PC-9 (cell line): ENCODE measurements at regions not wholly inside any gene's neighbourhood (a gene's known extent, or its start where the extent isn't known, plus 50 kb on each side); places are given as distances from the start of the nearest gene placed in this dataset.

Source experiments
- BruUV-seq: library from RNA; stranded (reverse); fragments of 400-500 nt; replicated peaks from 2 replicates; lab custom pipeline; 2021; lab: Mats Ljungman, UMichigan
- CTCF ChIA-PET: fragments of 300-600 bp; sonication (Branson Sonifier 250); formaldehyde crosslinking; loops from one replicate; lab custom pipeline; 2022; ENCODE audit warnings: antibody characterized with exemption; lab: Charles Lee
- POLR2A ChIA-PET: fragments of 300-600 bp; sonication (Branson Sonifier 250); formaldehyde crosslinking; loops from one replicate; lab custom pipeline; 2022; ENCODE audit warnings: antibody characterized with exemption; ENCODE audit not compliant: unreplicated experiment; lab: Charles Lee
- DNase-seq, 2 experiments: peaks; one replicate each; pipeline versions ENCODE4 v3.0.0 to v3.0.0-alpha.2; 2015 to 2022; ENCODE audit warnings: mixed read lengths in 1 of 2
- H2AFZ ChIP-seq: fragments of 200-600 bp; sonication (generic); 2 replicates; pipeline ENCODE4 v1.8.1; 2017; ENCODE audit warnings: antibody characterized with exemption
- H3F3A ChIP-seq: fragments of 200-600 bp; sonication (generic); 2 replicates; pipeline ENCODE4 v1.8.1; 2017; ENCODE audit warnings: antibody characterized with exemption, mild to moderate bottlenecking, low read depth; ENCODE audit not compliant: insufficient read depth
- H3K27ac ChIP-seq: fragments of 200-600 bp; sonication (generic); 2 replicates; pipeline ENCODE4 v1.6.1; 2016; ENCODE audit warnings: mixed run types
- H3K27me3 ChIP-seq: fragments of 200-600 bp; sonication (generic); 2 replicates; pipeline ENCODE4 v1.6.1; 2016; ENCODE audit warnings: low read depth, mixed run types; ENCODE audit not compliant: insufficient read depth
- H3K36me3 ChIP-seq: fragments of 200-600 bp; sonication (generic); 2 replicates; pipeline ENCODE4 v1.6.1; 2016; ENCODE audit warnings: low read depth, mixed run types
- H3K4me1 ChIP-seq: fragments of 200-600 bp; sonication (generic); replicated peaks from 2 replicates; pipeline ENCODE4 v1.6.1; 2016; ENCODE audit warnings: mixed run types; ENCODE audit not compliant: insufficient read depth
- H3K4me2 ChIP-seq: fragments of 200-600 bp; sonication (generic); 2 replicates; pipeline ENCODE4 v1.6.1; 2017; ENCODE audit warnings: mixed run types
- H3K4me3 ChIP-seq: fragments of 200-600 bp; sonication (generic); 2 replicates; pipeline ENCODE4 v1.6.1; 2016; ENCODE audit warnings: mixed run types
- H3K79me2 ChIP-seq: fragments of 200-600 bp; sonication (generic); 2 replicates; pipeline ENCODE4 v1.6.1; 2017; ENCODE audit warnings: low read depth, mixed run types
- H3K9me2 ChIP-seq: fragments of 200-600 bp; sonication (generic); 2 replicates; pipeline ENCODE4 v1.8.1; 2017; ENCODE audit warnings: mild to moderate bottlenecking; ENCODE audit not compliant: insufficient read depth
- H3K9me3 ChIP-seq: fragments of 200-600 bp; sonication (generic); 2 replicates; pipeline ENCODE4 v1.8.1; 2016; ENCODE audit warnings: low read depth; ENCODE audit not compliant: insufficient read depth
- H4K20me1 ChIP-seq: fragments of 200-600 bp; sonication (generic); 2 replicates; pipeline ENCODE4 v1.8.1; 2017; ENCODE audit not compliant: insufficient read depth
- EZH2 ChIP-seq: fragments of 200-600 bp; sonication (generic); IDR thresholded peaks from 2 replicates; pipeline ENCODE4 v1.8.0; 2017; ENCODE audit warnings: antibody characterized with exemption, low read depth
- intact Hi-C: fragments of 100-400 bp; cut with micrococcal nuclease; formaldehyde crosslinking; loops from one replicate; pipeline ENCODE4 v1.10.0; 2022; ENCODE audit not compliant: unreplicated experiment
- TF ChIP-seq, protein P1 (sequence below): fragments of 200-600 bp; sonication (generic); conservative IDR thresholded peaks from 2 replicates; pipeline ENCODE4 v1.6.1; 2017; ENCODE audit warnings: mixed run types, antibody characterized with exemption, mild to moderate bottlenecking, moderate library complexity

DNA sequence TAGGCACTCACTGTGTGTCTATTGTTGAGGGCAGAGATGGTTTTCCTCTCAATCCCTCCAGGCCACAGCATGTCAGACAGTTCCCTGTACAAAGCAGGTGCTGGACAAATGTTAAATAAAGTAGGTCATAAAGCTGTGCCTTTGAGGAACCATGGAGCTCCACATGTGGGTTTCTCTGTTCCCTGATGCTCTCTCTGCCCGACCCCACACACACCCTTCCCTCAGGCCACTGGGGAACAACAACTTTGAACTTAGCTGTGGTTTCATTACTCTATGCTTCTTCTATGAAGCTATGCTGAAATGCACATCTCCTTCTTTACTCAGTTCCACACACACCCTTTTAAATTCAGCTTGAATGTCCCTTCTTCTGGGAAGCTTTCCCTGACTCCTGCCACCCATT, 415.3 kb downstream of the HRH4 start:
- BruUV-seq = no TSS peak
- Histone ChIP-seq H4K20me1 (no peaks in the 10 kb centered on the region), H2AFZ (no peak overlapping the region), H3K4me3 (no peak overlapping the region), H3K79me2 (no peaks in the 10 kb centered on the region), H3K27me3 (0 out of 2 replicates have a peak, but pooled peaks cover 3% of the 10 kb centered on the region), H3K27ac (no peak overlapping the region), H3K9me3 (no peaks in the 10 kb centered on the region), H3K36me3 (no peaks in the 10 kb centered on the region), H3K9me2 (no peaks in the 10 kb centered on the region), H3F3A (no peaks in the 10 kb centered on the region), H3K4me1 (no peaks in the 10 kb centered on the region), H3K4me2 (no peak overlapping the region)
- intact Hi-C loops = no loop called here
- DNase-seq = no peak
- POLR2A ChIA-PET = no interaction called here
- no peak for TF ChIP-seq EZH2
- TF ChIP-seq, protein P1, sequence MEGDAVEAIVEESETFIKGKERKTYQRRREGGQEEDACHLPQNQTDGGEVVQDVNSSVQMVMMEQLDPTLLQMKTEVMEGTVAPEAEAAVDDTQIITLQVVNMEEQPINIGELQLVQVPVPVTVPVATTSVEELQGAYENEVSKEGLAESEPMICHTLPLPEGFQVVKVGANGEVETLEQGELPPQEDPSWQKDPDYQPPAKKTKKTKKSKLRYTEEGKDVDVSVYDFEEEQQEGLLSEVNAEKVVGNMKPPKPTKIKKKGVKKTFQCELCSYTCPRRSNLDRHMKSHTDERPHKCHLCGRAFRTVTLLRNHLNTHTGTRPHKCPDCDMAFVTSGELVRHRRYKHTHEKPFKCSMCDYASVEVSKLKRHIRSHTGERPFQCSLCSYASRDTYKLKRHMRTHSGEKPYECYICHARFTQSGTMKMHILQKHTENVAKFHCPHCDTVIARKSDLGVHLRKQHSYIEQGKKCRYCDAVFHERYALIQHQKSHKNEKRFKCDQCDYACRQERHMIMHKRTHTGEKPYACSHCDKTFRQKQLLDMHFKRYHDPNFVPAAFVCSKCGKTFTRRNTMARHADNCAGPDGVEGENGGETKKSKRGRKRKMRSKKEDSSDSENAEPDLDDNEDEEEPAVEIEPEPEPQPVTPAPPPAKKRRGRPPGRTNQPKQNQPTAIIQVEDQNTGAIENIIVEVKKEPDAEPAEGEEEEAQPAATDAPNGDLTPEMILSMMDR = no peak
- CTCF ChIA-PET = no interaction called here

DNA sequence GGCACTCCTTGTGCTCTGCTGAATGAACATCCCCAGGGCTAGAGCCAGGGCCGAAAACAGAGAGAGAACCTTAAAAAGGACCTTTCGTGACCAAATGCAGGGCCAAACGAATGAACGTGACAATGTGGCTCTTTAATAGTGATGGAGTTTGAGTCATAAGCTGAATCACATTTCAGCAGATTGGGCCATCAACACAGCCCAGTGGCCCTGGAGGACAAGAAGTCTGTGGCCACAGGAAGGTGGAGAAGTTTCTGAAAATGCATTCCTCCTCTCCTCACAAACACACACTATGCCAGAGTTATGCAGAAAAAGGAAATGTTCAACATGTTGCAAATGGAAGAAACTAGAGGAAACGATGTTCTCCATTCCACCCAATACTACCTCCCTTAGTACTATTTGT, 415.8 kb downstream of the HRH4 start:
- H2AFZ ChIP-seq = no peak overlapping the region
- CTCF ChIA-PET = no interaction called here

DNA sequence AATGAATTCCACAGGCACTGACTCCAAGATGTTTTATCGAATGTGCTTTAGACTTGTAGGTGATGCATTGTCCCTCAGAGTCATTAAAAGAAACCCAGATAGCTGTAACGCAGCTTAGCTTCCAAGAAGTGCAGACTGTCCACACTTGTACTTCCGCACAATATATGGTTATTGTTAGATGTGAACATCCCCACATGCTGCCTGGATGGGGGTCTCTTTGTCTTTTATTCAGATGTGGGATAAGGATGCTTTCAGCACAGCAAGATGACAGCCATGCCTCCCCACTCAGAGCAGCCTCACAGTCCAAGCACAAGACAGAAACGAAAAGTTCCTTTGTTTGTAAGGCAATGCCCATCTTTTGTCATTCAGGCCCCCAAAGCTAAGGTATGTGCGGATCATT, 416.6 kb downstream of the HRH4 start:
- no peak overlapping the region for H3K4me2 ChIP-seq
- no TSS peak for BruUV-seq
- H3K36me3 ChIP-seq = no peaks in the 10 kb centered on the region
- no peak overlapping the region for H3K4me3 ChIP-seq
- 0 out of 2 replicates have a peak, but pooled peaks cover 3% of the 10 kb centered on the region for H3K27me3 ChIP-seq
- ChIA-PET CTCF (no interaction called here), POLR2A (no interaction called here)
- no peaks in the 10 kb centered on the region for H3F3A ChIP-seq
- H3K9me3 ChIP-seq = no peaks in the 10 kb centered on the region
- intact Hi-C loops = no loop called here
- no peaks in the 10 kb centered on the region for H3K79me2 ChIP-seq
- TF ChIP-seq, protein P1 = no peak
- no peaks in the 10 kb centered on the region for H4K20me1 ChIP-seq
- H3K4me1 ChIP-seq = no peaks in the 10 kb centered on the region
- H3K27ac ChIP-seq = no peak overlapping the region
- no peak overlapping the region for H2AFZ ChIP-seq
- no peak for DNase-seq
- H3K9me2 ChIP-seq = no peaks in the 10 kb centered on the region

More for the DNA sequence above, 415.8 kb downstream of the HRH4 start:
- Histone ChIP-seq H3F3A (no peaks in the 10 kb centered on the region), H3K4me1 (no peaks in the 10 kb centered on the region), H3K36me3 (no peaks in the 10 kb centered on the region), H3K9me3 (no peaks in the 10 kb centered on the region), H3K27ac (no peak overlapping the region), H3K4me3 (no peak overlapping the region), H4K20me1 (no peaks in the 10 kb centered on the region), H3K27me3 (0 out of 2 replicates have a peak, but pooled peaks cover 3% of the 10 kb centered on the region), H3K4me2 (no peak overlapping the region), H3K9me2 (no peaks in the 10 kb centered on the region), H3K79me2 (no peaks in the 10 kb centered on the region)
- no TSS peak for BruUV-seq
- intact Hi-C loops = no loop called here
- no peak for DNase-seq
- POLR2A ChIA-PET = no interaction called here
- TF ChIP-seq EZH2 = no peak
- TF ChIP-seq, protein P1 = no peak
